H1 (cell line): ENCODE measurements at regions not wholly inside any gene's neighbourhood (a gene's known extent, or its start where the extent isn't known, plus 50 kb on each side); places are given as distances from the start of the nearest gene placed in this dataset.

Source experiments
- CTCF ChIA-PET: fragments of 300-600 bp; sonication (Branson Sonifier 250); formaldehyde crosslinking; loops from one replicate; lab custom pipeline; 2021; ENCODE audit not compliant: partially characterized antibody; lab: Charles Lee
- POLR2A ChIA-PET: fragments of 300-600 bp; sonication (Branson Sonifier 250); formaldehyde crosslinking; loops from one replicate; lab custom pipeline; 2021; ENCODE audit warnings: inconsistent platforms; ENCODE audit not compliant: partially characterized antibody; lab: Charles Lee
- DNase-seq, 2 experiments: peaks; one replicate each; pipeline versions ENCODE4 v3.0.0 to v3.0.0-alpha.2; 2010 to 2022; ENCODE audit warnings: low spot score in 2 of 2, low read depth in 1 of 2, mixed read lengths in 1 of 2
- FAIRE-seq: peaks from 2 replicates; lab custom pipeline; 2011; peaks lifted over from hg19 to GRCh38; lab: Jason Lieb, UNC
- H2AFZ ChIP-seq: 2 replicates; pipeline ENCODE4 v1.8.1; 2012; ENCODE audit warnings: low read length, inconsistent platforms
- H2AK5ac ChIP-seq: 2 replicates; pipeline ENCODE4 v1.6.1; 2013; ENCODE audit warnings: low read depth, low read length
- H2BK120ac ChIP-seq: replicated peaks from 2 replicates; pipeline ENCODE3; 2013; ENCODE audit warnings: low read depth, low read length, inconsistent platforms
- H2BK12ac ChIP-seq: 2 replicates; pipeline ENCODE4 v1.6.1; 2013; ENCODE audit warnings: low read depth, low read length
- H2BK15ac ChIP-seq: 2 replicates; pipeline ENCODE4 v1.6.1; 2013; ENCODE audit warnings: low read length
- H2BK20ac ChIP-seq: 2 replicates; pipeline ENCODE4 v1.6.1; 2013; ENCODE audit warnings: low read length
- H2BK5ac ChIP-seq: 2 replicates; pipeline ENCODE4 v1.6.1; 2013; ENCODE audit warnings: low read depth, low read length
- H3K14ac ChIP-seq: 2 replicates; pipeline ENCODE4 v1.6.1; 2013; ENCODE audit warnings: inconsistent platforms; ENCODE audit not compliant: insufficient read length
- H3K18ac ChIP-seq: 2 replicates; pipeline ENCODE4 v1.6.1; 2013; ENCODE audit warnings: low read length; ENCODE audit errors: extremely low read depth
- H3K23ac ChIP-seq: 2 replicates; pipeline ENCODE4 v1.6.1; 2013; ENCODE audit warnings: inconsistent platforms; ENCODE audit not compliant: insufficient read length
- H3K23me2 ChIP-seq: 2 replicates; pipeline ENCODE4 v1.6.1; 2013; ENCODE audit warnings: low read depth, low read length
- H3K27ac ChIP-seq: 2 replicates; pipeline ENCODE4 v1.6.1; 2011; ENCODE audit warnings: low read depth, low read length, inconsistent platforms
- H3K27me3 ChIP-seq, 4 experiments: replicated peaks in 1 of 4; 1 replicate in 1 of 4; 2 replicates in 3 of 4; pipeline versions ENCODE4 v1.6.1 to v1.8.1; 2011 to 2013; ENCODE audit warnings: low read length in 3 of 4, mild to moderate bottlenecking in 3 of 4, inconsistent platforms in 2 of 4, mixed read lengths in 2 of 4, moderate library complexity in 1 of 4; ENCODE audit not compliant: control insufficient read depth in 3 of 4, insufficient read depth in 3 of 4; ENCODE audit errors: extremely low read depth in 1 of 4
- H3K36me3 ChIP-seq, 4 experiments: 2 replicates each; pipeline versions ENCODE4 v1.6.1 to v1.8.1; 2011 to 2013; ENCODE audit warnings: mild to moderate bottlenecking in 4 of 4, low read length in 3 of 4, moderate library complexity in 2 of 4, control low read depth in 1 of 4, inconsistent platforms in 1 of 4; ENCODE audit not compliant: insufficient read depth in 4 of 4, control insufficient read depth in 2 of 4
- H3K4ac ChIP-seq: replicated peaks from 2 replicates; pipeline ENCODE3; 2013; ENCODE audit warnings: low read length, low read depth, mixed read lengths, inconsistent platforms; ENCODE audit not compliant: insufficient read length
- H3K4me1 ChIP-seq, 4 experiments: replicated peaks in 1 of 4; 1 replicate in 1 of 4; 2 replicates in 3 of 4; pipeline versions ENCODE4 v1.6.1 to v1.8.1; 2011 to 2013; ENCODE audit warnings: low read length in 3 of 4, inconsistent platforms in 2 of 4, mixed read lengths in 1 of 4; ENCODE audit not compliant: insufficient read depth in 4 of 4, control insufficient read depth in 3 of 4
- H3K4me2 ChIP-seq, 2 experiments: 2 replicates each; pipeline versions ENCODE4 v1.6.1 to v1.8.1; 2011 to 2013; ENCODE audit warnings: low read depth in 2 of 2, low read length in 2 of 2, control low read depth in 1 of 2, inconsistent platforms in 1 of 2, mild to moderate bottlenecking in 1 of 2; ENCODE audit not compliant: insufficient read depth in 1 of 2
- H3K4me3 ChIP-seq, 4 experiments: fragments of 200-600, 300-600 bp in 1 of 4; sonication (generic), shearing (Covaris generic), sonication (Bioruptor Twin) in 1 of 4; 2 replicates each; pipeline versions ENCODE4 v1.5.1 to v1.8.1; 2011 to 2016; ENCODE audit warnings: low read length in 4 of 4, low read depth in 3 of 4, control low read depth in 2 of 4, inconsistent platforms in 2 of 4, mild to moderate bottlenecking in 2 of 4, mixed read lengths in 1 of 4, moderate library complexity in 1 of 4; ENCODE audit not compliant: insufficient read depth in 2 of 4; ENCODE audit errors: extremely low read depth in 1 of 4
- H3K56ac ChIP-seq: replicated peaks from 2 replicates; pipeline ENCODE3; 2013; ENCODE audit warnings: low read depth, mild to moderate bottlenecking, mixed read lengths, low read length, inconsistent platforms; ENCODE audit not compliant: insufficient read length
- H3K79me1 ChIP-seq: 2 replicates; pipeline ENCODE4 v1.6.1; 2013; ENCODE audit warnings: low read depth, low read length, control low read depth
- H3K79me2 ChIP-seq, 2 experiments: 2 replicates each; pipeline versions ENCODE4 v1.6.1 to v1.8.1; 2012 to 2013; ENCODE audit warnings: low read length in 2 of 2, mild to moderate bottlenecking in 2 of 2, inconsistent platforms in 1 of 2; ENCODE audit not compliant: insufficient read depth in 2 of 2, control insufficient read depth in 1 of 2
- H3K9ac ChIP-seq, 4 experiments: replicated peaks in 1 of 4; 1 replicate in 1 of 4; 2 replicates in 3 of 4; pipeline versions ENCODE4 v1.6.1 to v1.8.1; 2011 to 2013; ENCODE audit warnings: low read depth in 3 of 4, low read length in 3 of 4, control low read depth in 2 of 4, mild to moderate bottlenecking in 2 of 4, moderate library complexity in 2 of 4, inconsistent platforms in 1 of 4; ENCODE audit errors: extremely low read depth in 1 of 4
- H3K9me3 ChIP-seq, 2 experiments: 2 replicates each; pipeline versions ENCODE4 v1.6.1 to v1.8.1; 2012 to 2013; ENCODE audit warnings: mild to moderate bottlenecking in 2 of 2, moderate library complexity in 2 of 2, control low read depth in 1 of 2, inconsistent platforms in 1 of 2, low read depth in 1 of 2, low read length in 1 of 2, mixed read lengths in 1 of 2; ENCODE audit not compliant: insufficient read depth in 2 of 2
- H4K20me1 ChIP-seq, 2 experiments: replicated peaks in 1 of 2; 2 replicates each; pipeline versions ENCODE3 to v1.8.1; 2011 to 2013; ENCODE audit warnings: inconsistent platforms in 2 of 2, low read length in 2 of 2, mild to moderate bottlenecking in 1 of 2; ENCODE audit not compliant: insufficient read depth in 2 of 2, control insufficient read depth in 1 of 2
- H4K5ac ChIP-seq: 2 replicates; pipeline ENCODE4 v1.6.1; 2013; ENCODE audit warnings: low read length, low read depth, mixed read lengths, inconsistent platforms; ENCODE audit not compliant: insufficient read length
- H4K8ac ChIP-seq: 2 replicates; pipeline ENCODE4 v1.8.0; 2013; ENCODE audit warnings: mild to moderate bottlenecking, moderate library complexity, low read length, inconsistent platforms; ENCODE audit not compliant: insufficient read depth; ENCODE audit errors: extremely low read depth
- H4K91ac ChIP-seq: replicated peaks from 2 replicates; pipeline ENCODE3; 2013; ENCODE audit warnings: low read length, mixed read lengths, inconsistent platforms; ENCODE audit not compliant: insufficient read length
- BCL11A ChIP-seq, 2 experiments: IDR thresholded peaks; one replicate each; pipeline ENCODE4 v1.6.1; 2011; ENCODE audit warnings: low read depth in 2 of 2, low read length in 2 of 2, mild to moderate bottlenecking in 2 of 2
- CBX8 ChIP-seq: fragments of 300-800, 300-1000 bp; sonication (generic); IDR thresholded peaks from 2 replicates; pipeline ENCODE4 v1.7.1; 2016; ENCODE audit warnings: low read depth, low read length, borderline replicate concordance
- CTCF ChIP-seq, 3 experiments: IDR thresholded peaks; 1 replicate in 2 of 3; 2 replicates in 1 of 3; pipeline versions ENCODE4 v1.5.1 to v1.6.1; 2011; ENCODE audit warnings: low read length in 3 of 3, mild to moderate bottlenecking in 3 of 3, inconsistent platforms in 2 of 3, low read depth in 1 of 3, moderate library complexity in 1 of 3; ENCODE audit not compliant: insufficient read depth in 1 of 3; ENCODE audit errors: control extremely low read depth in 1 of 3
- MAX ChIP-seq: IDR thresholded peaks from 2 replicates; pipeline ENCODE4 v1.6.1; 2012; ENCODE audit warnings: inconsistent platforms
- NRF1 ChIP-seq: IDR thresholded peaks from 2 replicates; pipeline ENCODE4 v1.6.1; 2011; ENCODE audit warnings: mild to moderate bottlenecking, low read depth, low read length, improper control_type of control experiment
- SP4 ChIP-seq: IDR thresholded peaks from 2 replicates; pipeline ENCODE4 v1.6.1; 2012; ENCODE audit warnings: low read length, inconsistent platforms
- WGBS, 2 experiments: shearing (Covaris generic) in 1 of 2; methylation state at CpG; one replicate each; pipeline versions ENCODE4 v1.1.6 to v1.1.7; 2013 to 2015; ENCODE audit warnings: low lambda C conversion rate in 2 of 2, mixed read lengths in 2 of 2, inconsistent platforms in 1 of 2, low coverage in 1 of 2, missing lambda C conversion rate in 1 of 2; ENCODE audit not compliant: insufficient replicate concordance in 2 of 2, insufficient coverage in 1 of 2, insufficient read length in 1 of 2; ENCODE audit errors: extremely low coverage in 1 of 2, missing lambda C conversion rate in 1 of 2; 5-methylcytosine and 5-hydroxymethylcytosine counted together

GRCh38 chr11:15662285-15662684 lies 547.6 kb downstream of the INSC start:
- POLR2A ChIA-PET, result no interaction called here
- Histone ChIP-seq H3K27ac (no peak overlapping the region), H2AFZ (no peak overlapping the region), H2AK5ac (no peak overlapping the region), H4K8ac (no peak overlapping the region), H3K56ac (no peak overlapping the region), H4K20me1 (no peaks in the 10 kb centered on the region), H2BK20ac (no peak overlapping the region), H3K9ac (no peak overlapping the region), H3K4me3 (no peak overlapping the region), H2BK15ac (no peak overlapping the region), H2BK5ac (no peak overlapping the region), H3K79me1 (no peaks in the 10 kb centered on the region), H3K23me2 (no peaks in the 10 kb centered on the region), H4K91ac (no peak overlapping the region), H3K4ac (no peak overlapping the region), H3K4me2 (no peak overlapping the region), H3K9me3 (0 out of 4 replicates have a peak, but pooled peaks cover 0 to 2% of the 10 kb centered on the region in 2 experiments), H2BK120ac (no peak overlapping the region), H3K27me3 (no peaks in the 10 kb centered on the region), H3K14ac (no peak overlapping the region), H3K4me1 (peaks cover 0 to 7% (median 4%) of the 10 kb centered on the region in 4 experiments; a peak in 4 of 7 replicates), H3K18ac (no peak overlapping the region), H3K36me3 (no peaks in the 10 kb centered on the region), H3K79me2 (no peaks in the 10 kb centered on the region), H4K5ac (no peak overlapping the region), H2BK12ac (no peak overlapping the region), H3K23ac (no peak overlapping the region)
- FAIRE-seq (no peak), DNase-seq (no peak)
- CTCF ChIA-PET, result interaction anchor here (1.0 kb wide), 1 partner anchor 158 kb away, joined by 3 read pairs; no protein-coding TSS in a partner anchor
- TF ChIP-seq BCL11A (IDR thresholded peaks at IDR 0.05; ENCODE audit: low read depth in 2 of 2, low read length in 2 of 2) (no peak), SP4 (no peak), CTCF (IDR thresholded peaks at IDR 0.05; ENCODE audit: control extremely low read depth in 1 of 3, insufficient read depth in 1 of 3, low read depth in 1 of 3, low read length in 3 of 3) (no peak), MAX (no peak), CBX8 (no peak), NRF1 (no peak)
- WGBS, 2 experiments, result 70% methylated on average over 1 of the region's 1 CpG; no CpG with 5 or more reads in 1 of the 2 experiments
